H1 (cell line): ENCODE measurements at regions not wholly inside any gene's neighbourhood (a gene's known extent, or its start where the extent isn't known, plus 50 kb on each side); places are given as distances from the start of the nearest gene placed in this dataset.

ENCODE experiments used
- CHD2 ChIP-seq: IDR thresholded peaks from 2 replicates; pipeline ENCODE4 v1.6.1; 2012; ENCODE audit warnings: low read length, improper control_type of control experiment
- CHD7 ChIP-seq: fragments of 300-600 bp; sonication (generic); IDR thresholded peaks from 2 replicates; pipeline ENCODE4 v1.7.1; 2012; ENCODE audit warnings: low read length, moderate library complexity, mild to moderate bottlenecking, inconsistent platforms; ENCODE audit not compliant: insufficient replicate concordance
- E2F6 ChIP-seq: IDR thresholded peaks from 2 replicates; pipeline ENCODE4 v1.6.1; 2012; ENCODE audit warnings: inconsistent platforms
- HDAC2 ChIP-seq, 2 experiments: fragments of 300-600 bp in 1 of 2; sonication (generic) in 1 of 2; IDR thresholded peaks; 2 replicates each; pipeline ENCODE4 v1.6.1; 2011 to 2012; ENCODE audit warnings: low read depth in 2 of 2, low read length in 2 of 2, mild to moderate bottlenecking in 2 of 2, moderate library complexity in 2 of 2, borderline replicate concordance in 1 of 2, inconsistent platforms in 1 of 2
- NRF1 ChIP-seq: IDR thresholded peaks from 2 replicates; pipeline ENCODE4 v1.6.1; 2011; ENCODE audit warnings: mild to moderate bottlenecking, low read depth, low read length, improper control_type of control experiment
- SUZ12 ChIP-seq: fragments of 200-600 bp; sonication (generic); IDR thresholded peaks from 2 replicates; pipeline ENCODE4 v1.6.1; 2012; ENCODE audit warnings: mild to moderate bottlenecking, inconsistent platforms, low read length, moderate library complexity, mixed read lengths
- TF ChIP-seq, protein P1 (sequence below): IDR thresholded peaks from 2 replicates; pipeline ENCODE4 v1.6.1; 2011; ENCODE audit warnings: low read length, improper control_type of control experiment

GRCh38 chr13:37416291-37417059 is 182.1 kb downstream of the POSTN start (continued):
- TF ChIP-seq CHD7 (no peak), HDAC2 (IDR thresholded peaks at IDR 0.05; ENCODE audit: borderline replicate concordance in 1 of 2, low read depth in 2 of 2, low read length in 2 of 2) (no peak), SUZ12 (no peak), NRF1 (no peak), CHD2 (no peak), E2F6 (no peak)
- TF ChIP-seq, protein P1, sequence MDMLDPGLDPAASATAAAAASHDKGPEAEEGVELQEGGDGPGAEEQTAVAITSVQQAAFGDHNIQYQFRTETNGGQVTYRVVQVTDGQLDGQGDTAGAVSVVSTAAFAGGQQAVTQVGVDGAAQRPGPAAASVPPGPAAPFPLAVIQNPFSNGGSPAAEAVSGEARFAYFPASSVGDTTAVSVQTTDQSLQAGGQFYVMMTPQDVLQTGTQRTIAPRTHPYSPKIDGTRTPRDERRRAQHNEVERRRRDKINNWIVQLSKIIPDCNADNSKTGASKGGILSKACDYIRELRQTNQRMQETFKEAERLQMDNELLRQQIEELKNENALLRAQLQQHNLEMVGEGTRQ, result no peak
